Fibroblast of skin of right biceps (primary cell): ENCODE measurements at regions not wholly inside any gene's neighbourhood (a gene's known extent, or its start where the extent isn't known, plus 50 kb on each side); places are given as distances from the start of the nearest gene placed in this dataset.
A peak's percentile ranks its signal among the peaks of the same experiment; 100 is the strongest.

Experiments
- DNase-seq: peaks from one replicate; pipeline ENCODE4 v3.0.0-alpha.2; 2013

DNA sequence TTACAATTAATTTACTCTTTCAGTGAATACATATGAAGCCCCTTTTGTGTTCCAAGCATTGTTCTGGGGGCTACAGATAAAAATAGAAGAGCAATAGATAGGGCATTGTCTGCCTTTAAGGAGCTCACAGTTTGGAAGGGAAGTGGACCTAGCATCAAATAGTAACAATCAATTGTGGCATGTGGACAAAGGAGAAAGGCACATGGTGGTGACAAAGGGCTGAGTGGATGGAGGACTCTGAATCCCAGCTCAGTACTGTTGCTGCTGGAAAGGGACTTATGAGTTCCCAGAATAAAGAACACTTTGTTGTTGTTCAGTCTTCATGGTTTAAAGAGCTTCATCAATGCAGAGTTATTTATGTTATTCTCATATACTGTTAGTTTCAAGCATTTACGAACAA is 217.7 kb downstream of the HRH4 start:
- no peak for DNase-seq

DNA sequence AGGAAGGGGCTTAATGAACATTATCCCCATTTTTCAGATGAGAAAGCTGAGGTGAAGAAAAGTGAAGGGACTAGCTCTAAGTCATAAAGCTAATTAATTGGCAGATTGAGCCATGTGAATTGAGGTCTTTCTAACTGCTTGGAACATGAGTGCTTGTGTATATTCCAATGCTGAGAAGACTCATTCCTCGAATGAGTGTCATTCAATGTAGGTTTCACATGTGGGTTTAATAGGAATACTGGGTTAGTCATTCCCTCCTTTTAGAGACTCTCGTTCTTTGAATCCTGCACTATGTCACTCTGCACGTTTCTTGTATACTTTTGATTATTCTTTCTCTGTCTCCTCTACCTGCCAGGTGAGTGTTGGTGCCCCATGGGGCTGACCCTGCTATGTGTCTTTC is 218.2 kb downstream of the HRH4 start:
- peak; percentile 39 for DNase-seq

DNA sequence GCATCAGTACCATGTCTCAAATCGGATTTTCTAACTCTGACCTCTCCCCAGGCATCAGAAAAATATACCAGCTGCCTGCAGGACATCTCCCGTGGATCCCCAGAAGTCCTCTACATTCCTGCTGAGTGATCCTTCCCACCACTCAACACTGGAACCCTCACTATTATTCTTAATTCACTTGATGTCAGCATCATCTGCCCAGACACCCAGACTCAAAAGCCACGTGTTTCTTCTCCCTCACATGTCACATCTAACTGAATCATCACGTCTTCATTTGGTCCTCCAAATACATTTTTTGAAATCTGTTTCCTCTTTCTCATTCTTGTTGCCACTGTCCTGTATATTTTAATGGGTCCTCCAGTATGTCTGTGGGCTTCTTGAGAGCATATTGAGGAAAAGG is 218.6 kb downstream of the HRH4 start:
- DNase-seq: peak; percentile 3

- DNase-seq: no peak
These were observed 223.5 kb downstream of the HRH4 start for GRCh38 chr18:24683925-24684324.

DNA sequence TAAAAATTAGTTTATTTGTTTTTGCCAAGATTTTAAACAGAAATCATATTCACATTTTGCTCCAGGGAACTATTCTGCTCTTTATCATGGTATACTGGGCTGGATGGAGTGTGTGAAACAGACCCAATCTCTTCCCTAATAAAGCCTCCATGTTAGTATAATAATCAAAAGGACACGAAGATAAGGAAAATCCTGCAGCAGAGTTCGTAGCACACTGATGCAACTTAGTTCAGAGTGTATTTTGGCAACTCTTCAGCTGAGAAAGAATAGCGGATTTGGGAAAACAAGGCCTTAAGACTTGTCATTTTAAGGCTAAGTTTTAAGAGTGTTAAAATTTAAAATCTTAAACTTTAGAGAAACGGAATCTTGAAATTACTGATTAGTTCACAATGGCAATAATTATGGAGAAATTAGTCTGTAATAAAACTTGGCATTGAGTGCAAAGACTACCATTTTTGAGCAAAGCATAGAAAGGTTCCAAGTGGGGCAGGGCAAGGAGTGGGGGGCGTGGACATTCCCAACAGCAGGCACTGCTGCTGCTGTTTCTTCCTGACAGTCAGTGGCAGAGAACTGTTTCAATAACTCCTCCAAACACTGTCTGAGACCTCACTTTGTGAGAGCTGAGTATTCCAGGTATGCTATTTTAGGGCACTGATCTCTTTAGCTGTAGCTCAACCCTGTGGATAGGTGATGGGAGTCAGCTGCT is 225.0 kb downstream of the HRH4 start:
- DNase-seq: no peak

GRCh38 chr18:24695168-24695567 is 234.7 kb downstream of the HRH4 start:
- peak; percentile 19 for DNase-seq

GRCh38 chr18:24702001-24702515 is 241.6 kb downstream of the HRH4 start:
- no peak for DNase-seq

DNA sequence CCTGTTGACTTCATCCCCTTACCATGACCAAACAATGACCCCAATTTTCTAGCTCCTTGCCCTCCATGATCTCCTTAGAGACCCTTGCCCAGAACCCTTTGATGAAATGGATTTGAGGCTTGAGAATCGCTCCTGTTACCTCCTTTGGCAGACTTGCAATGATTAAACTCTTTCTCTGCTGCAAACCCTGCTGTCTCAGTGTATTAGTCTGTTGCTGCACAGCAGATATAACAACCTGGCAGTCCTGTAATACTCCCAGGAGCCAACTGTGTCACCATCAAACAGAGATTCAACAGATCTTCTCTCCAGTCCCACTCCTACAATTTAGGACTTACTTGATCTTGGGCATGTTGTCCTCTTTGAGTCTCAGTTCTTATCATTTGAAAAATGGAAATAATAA is 242.9 kb downstream of the HRH4 start:
- no peak for DNase-seq

DNA sequence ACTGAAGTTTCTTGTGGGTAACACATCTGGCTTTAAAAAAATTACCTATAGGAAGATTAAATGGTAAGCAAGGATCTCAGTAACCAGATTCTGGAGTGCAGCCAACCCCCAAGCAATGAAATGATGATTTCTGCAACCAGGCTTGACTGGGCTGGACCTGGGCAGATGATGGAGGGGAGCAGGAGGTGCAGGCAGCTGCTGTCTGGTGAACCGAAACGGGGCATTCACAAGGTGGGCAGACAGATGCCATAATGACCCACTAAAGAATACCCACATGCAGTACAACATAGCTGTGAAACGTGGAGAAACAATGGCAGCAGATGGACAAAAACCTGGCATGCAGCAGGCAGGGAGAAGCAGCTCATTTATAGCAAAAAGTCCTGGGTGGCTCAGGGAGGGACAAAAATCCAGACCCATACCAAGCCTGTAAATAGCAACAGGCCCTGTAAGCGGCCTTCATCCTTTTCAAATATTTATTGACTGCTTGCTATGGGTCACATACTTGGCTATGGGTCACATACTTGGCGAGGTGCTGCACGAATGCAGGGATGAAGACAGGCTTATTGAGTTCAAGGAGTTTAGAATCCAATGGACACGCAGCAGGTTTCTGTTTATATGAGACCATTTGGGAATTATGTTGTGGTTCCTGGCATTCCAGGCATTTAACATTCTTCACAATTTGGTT is 244.7 kb downstream of the HRH4 start:
- peak; percentile 34 for DNase-seq

GRCh38 chr18:24710474-24710873 is 250.0 kb downstream of the HRH4 start:
- DNase-seq: no peak

DNA sequence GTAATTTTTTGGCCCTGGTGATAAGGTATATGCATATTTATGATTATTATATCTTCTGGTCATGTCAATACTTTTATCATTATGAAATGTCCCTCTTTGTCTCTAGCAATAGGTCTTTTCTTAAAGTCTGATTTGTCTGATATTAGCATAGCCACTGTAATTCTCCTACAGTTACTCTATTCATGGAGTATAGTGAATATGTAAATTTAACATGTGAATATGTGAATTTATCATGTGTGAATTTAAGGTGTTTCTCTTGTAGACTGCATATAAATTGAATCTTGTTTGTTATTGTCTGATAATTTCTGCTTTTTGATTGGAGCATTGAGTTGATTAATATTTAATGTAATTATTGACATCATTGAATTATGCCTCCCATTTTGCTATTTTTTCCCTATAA is 259.4 kb downstream of the HRH4 start:
- DNase-seq: no peak

GRCh38 chr18:24721388-24721787 is 261.0 kb downstream of the HRH4 start:
- no peak for DNase-seq

DNA sequence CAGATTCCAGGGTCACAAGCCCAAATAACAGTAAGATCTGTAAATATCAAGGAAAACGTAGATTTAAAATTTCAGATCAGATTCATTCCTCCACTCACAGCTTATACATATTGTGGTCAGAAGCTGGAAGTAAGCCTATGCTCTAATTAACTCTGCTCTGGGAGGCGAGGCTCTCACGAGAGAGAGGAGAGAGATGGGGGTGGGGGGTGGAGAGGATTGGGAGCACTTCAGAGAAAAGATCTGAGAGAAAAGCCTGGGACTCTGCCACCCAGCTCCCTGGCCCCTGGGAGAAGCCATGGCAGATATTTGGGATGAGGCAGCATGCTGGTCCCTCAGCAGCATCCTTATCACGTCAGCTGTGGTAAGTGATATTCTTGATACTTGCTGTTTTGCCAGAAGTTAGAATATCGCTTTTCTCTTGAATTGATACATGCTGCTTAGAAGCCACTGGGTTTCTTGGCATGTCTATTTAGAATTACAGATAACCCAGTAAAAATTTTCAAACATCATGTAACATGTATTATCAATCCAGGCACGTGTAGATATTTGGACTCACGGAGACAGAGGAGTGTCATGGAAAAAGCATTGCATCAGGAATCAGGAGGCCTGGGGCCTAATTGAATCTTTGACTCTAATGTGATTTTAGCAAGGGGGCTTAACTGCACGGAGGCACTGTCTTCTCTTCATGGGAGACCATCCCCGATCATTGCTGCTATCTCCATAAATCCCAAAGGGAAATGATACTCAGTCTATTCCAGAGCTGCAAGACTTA is 265.4 kb downstream of the HRH4 start:
- DNase-seq: no peak

DNA sequence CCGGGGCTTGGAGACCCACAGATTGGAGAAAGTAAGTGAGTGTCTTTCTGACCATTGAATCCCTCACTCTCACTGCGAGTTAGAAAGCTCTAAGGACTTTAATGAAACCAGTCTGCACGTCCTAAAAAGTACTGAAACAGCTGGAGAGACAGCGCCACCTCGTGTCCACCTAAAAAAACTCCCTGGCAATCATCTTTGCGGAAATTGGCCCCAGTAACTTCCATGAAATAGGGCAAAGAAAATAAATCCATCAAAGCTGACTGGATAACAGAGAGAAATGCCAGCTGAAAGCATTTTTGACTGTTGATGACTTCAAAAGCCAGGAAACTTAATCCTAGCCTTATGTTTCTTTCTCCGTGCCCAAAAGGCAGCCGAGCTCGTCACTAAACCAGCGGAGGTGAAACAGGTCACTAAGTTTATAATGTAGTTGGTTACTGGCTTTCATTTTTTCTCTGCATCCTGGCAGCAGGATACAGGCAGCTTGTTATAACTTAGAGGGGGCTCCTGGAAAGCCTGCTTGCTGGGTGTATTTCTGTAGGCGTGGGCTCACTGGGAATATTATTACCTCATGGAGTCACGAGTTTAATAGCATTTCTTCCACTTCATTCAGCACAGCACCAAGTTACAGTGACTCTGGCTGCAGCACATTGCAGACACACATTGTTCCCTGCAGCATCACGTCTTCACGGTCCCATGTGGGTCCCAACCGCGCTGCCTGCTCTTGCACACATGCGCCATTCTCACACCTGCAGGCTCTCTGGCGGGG is 266.5 kb downstream of the HRH4 start:
- DNase-seq: peak; percentile 68

DNA sequence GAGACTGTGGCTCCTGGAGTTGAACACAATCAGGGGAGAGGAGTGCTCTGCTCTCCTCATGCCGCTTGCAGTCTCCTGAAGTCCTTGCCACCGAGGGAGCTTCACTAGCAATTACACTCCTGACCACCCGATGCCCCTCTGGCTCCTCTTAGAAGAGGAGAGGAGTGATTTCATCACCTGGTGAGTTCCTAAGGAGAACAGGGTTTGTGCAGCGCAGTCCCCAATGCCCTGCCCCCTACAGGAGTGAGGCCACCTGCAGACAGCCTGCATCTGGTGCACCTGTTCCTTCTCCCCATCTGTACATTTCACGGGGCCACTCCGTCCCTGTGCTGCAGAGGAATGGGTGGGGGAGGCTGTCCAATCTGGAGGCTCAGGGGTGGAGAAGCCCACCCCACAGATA is 267.2 kb downstream of the HRH4 start:
- no peak for DNase-seq

DNA sequence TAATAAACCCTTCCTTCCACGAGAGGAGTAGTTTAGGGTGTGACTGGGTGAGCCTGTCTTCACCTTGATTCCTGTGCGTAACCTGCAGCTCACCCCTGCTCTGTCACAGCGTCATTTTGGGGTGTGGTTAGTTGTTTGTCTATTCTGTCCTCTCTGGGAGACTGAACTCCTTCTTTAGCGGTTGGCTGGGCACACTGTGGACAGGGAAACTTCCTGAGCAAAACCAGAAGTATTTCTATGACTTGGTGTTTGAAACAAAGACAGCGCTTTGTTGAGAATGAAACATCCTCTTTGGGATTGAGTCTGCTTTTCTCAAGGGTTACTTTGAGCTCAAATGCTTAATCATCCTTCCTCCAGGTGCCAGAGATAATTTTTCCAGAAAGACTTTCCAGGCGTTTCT is 270.7 kb downstream of the HRH4 start:
- no peak for DNase-seq

DNA sequence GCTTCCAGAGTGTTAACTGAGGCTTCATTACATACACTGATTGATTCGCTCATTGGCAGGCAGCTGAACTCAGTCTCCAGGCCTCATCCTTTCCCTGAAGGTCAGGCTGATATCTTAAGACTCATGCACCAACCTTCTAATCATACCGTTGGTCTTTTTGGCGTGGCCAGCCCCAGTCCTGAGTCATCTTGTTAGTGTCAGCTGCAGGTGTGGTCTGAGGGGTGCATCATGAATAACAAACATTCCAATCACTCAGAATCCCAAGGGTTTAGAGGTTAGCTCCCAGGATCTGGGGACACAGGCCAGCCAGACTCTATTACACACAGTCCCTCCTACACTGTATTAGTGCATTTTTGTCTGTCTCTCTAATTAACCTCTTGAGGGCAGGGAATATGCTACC is 271.5 kb downstream of the HRH4 start:
- peak; percentile 27 for DNase-seq

- no peak for DNase-seq
These were observed 273.6 kb downstream of the HRH4 start for GRCh38 chr18:24734058-24734457.

GRCh38 chr18:24735624-24736231 is 275.3 kb downstream of the HRH4 start:
- no peak for DNase-seq

- DNase-seq: no peak
These were observed 276.4 kb downstream of the HRH4 start for GRCh38 chr18:24736662-24737330.

- no peak for DNase-seq
These were observed 280.4 kb downstream of the HRH4 start for GRCh38 chr18:24740829-24741228.

- DNase-seq: no peak
These were observed 280.9 kb downstream of the HRH4 start for GRCh38 chr18:24741321-24741720.
